GM12864 (cell line): ENCODE measurements at regions not wholly inside any gene's neighbourhood (a gene's known extent, or its start where the extent isn't known, plus 50 kb on each side); places are given as distances from the start of the nearest gene placed in this dataset.

Experiments used
- DNase-seq: peaks from one replicate; pipeline ENCODE4 v3.0.0-alpha.2; 2011; ENCODE audit warnings: low read depth
- H3K4me3 ChIP-seq: 2 replicates; pipeline ENCODE4 v1.5.1; 2011; ENCODE audit warnings: mild to moderate bottlenecking, low read depth, low read length, control low read depth
- CTCF ChIP-seq: IDR thresholded peaks from 2 replicates; pipeline ENCODE4 v1.5.1; 2011; ENCODE audit warnings: low read depth, mild to moderate bottlenecking, moderate library complexity, low read length, control low read depth, inconsistent platforms; ENCODE audit errors: missing control alignments

- no peak for DNase-seq
- TF ChIP-seq CTCF = no peak
- H3K4me3 ChIP-seq = no peak overlapping the region
Observed at GRCh38 chr2:187842315-187842714, 288.1 kb upstream of the TFPI start.

- peak; percentile 10 for DNase-seq
- no peak overlapping the region for H3K4me3 ChIP-seq
- TF ChIP-seq CTCF = peak; percentile 40
Observed at GRCh38 chr2:187842978-187843847, 289.0 kb upstream of the TFPI start.

GRCh38 chr2:187847245-187848208 is 293.3 kb upstream of the TFPI start:
- DNase-seq = no peak
- no peak overlapping the region for H3K4me3 ChIP-seq
- TF ChIP-seq CTCF = no peak

- no peak overlapping the region for H3K4me3 ChIP-seq
- TF ChIP-seq CTCF = no peak
- DNase-seq = no peak
Observed at GRCh38 chr2:187851955-187852561, 297.8 kb upstream of the TFPI start.

GRCh38 chr2:187853381-187853791 is 299.2 kb upstream of the TFPI start:
- no peak for DNase-seq

GRCh38 chr2:187854801-187855200 is 300.6 kb upstream of the TFPI start:
- no peak for TF ChIP-seq CTCF
- DNase-seq = no peak
- H3K4me3 ChIP-seq = no peak overlapping the region

More at GRCh38 chr2:187853381-187853791, 299.2 kb upstream of the TFPI start:
- TF ChIP-seq CTCF = no peak
- H3K4me3 ChIP-seq = no peak overlapping the region
